Activated naive CD8-positive, alpha-beta T cell (primary cell): ENCODE measurements at regions not wholly inside any gene's neighbourhood (a gene's known extent, or its start where the extent isn't known, plus 50 kb on each side); places are given as distances from the start of the nearest gene placed in this dataset.
"Not testable (repeated sequence)": the region's sequence is repeated elsewhere in the genome, so short reads cannot be mapped to it uniquely, and the experiment has no call there.

ENCODE experiments used
- H3K27ac Mint-ChIP-seq: one replicate; pipeline ENCODE4 v1.8.0; 2021; ENCODE audit warnings: mixed read lengths
- H3K27me3 Mint-ChIP-seq: one replicate; pipeline ENCODE4 v1.8.0; 2021; ENCODE audit warnings: mixed read lengths
- H3K36me3 Mint-ChIP-seq: one replicate; pipeline ENCODE4 v1.8.0; 2021; ENCODE audit warnings: mixed read lengths
- H3K4me1 Mint-ChIP-seq: one replicate; pipeline ENCODE4 v1.8.0; 2021; ENCODE audit warnings: low read depth, mixed read lengths
- H3K4me3 Mint-ChIP-seq: one replicate; pipeline ENCODE4 v1.8.0; 2021; ENCODE audit warnings: mild to moderate bottlenecking, mixed read lengths
- H3K9me3 Mint-ChIP-seq: one replicate; pipeline ENCODE4 v1.8.0; 2021; ENCODE audit warnings: low read depth, mixed read lengths

DNA sequence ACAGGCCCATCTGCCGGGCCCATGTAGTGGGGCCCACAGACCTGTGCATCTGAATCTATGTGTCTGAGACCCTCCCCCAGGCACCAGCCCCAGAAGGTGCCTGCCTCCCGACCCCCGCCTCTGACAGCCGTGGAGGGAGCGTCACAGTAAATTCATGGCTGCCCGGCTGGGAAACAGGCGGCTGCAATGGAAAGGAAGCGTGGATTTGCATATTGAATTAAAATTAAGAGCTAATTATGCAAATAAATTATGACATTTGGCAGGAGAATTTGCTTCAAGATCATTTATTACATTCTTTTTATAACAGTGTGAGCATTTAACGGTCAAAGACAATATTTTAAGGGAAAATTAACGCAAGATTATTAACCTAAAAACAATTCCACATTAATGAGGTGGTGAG is 92.3 kb downstream of the HIF1AN start:
- Mint-ChIP-seq H3K4me3 (no peak overlapping the region), H3K27me3 (peaks cover 29% of the 10 kb centered on the region), H3K36me3 (no peaks in the 10 kb centered on the region), H3K9me3 (no peaks in the 10 kb centered on the region), H3K4me1 (no peaks in the 10 kb centered on the region), H3K27ac (no peak overlapping the region)

DNA sequence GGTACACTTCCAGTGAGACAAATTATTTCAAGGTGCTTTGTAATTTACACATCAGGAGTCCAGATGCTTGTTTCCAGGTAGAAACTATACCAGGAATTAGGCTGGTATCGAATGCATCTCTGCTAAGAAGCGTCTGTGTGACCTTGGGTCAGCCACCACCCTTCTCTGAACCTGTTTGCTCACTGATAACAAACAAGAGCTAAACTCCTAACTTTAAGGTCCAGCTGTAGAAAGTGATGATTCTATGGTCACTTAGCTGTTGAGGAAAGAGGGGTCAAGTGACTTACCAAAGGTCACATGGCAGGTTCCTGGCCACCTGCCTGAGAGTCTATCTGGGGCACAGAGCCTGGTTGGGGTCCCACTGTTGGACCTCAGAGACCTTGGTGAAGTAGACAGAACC is 95.4 kb downstream of the HIF1AN start:
- no peaks in the 10 kb centered on the region for H3K4me1 Mint-ChIP-seq
- no peaks in the 10 kb centered on the region for H3K9me3 Mint-ChIP-seq
- no peaks in the 10 kb centered on the region for H3K36me3 Mint-ChIP-seq
- peaks cover 26% of the 10 kb centered on the region for H3K27me3 Mint-ChIP-seq
- H3K27ac Mint-ChIP-seq: no peak overlapping the region
- no peak overlapping the region for H3K4me3 Mint-ChIP-seq

DNA sequence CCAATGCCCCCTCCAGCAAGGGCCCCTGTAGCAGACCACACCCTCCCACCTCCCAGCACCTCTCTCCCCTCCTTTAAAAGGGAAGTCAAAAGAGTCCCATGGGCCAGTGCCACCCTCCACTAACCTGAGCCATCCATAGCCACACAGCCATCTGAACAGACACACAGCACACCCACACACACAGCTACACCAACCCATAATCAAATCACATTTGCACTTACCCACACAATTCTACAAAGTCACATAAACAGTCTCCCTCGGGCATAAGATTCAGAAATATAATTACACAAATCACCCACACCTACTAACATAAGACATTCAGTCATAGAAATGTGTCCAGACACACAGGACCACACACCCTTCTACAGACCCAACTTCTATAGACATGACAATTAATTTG is 96.3 kb downstream of the HIF1AN start:
- Mint-ChIP-seq H3K4me3 (no peak overlapping the region), H3K27ac (no peak overlapping the region), H3K27me3 (peaks cover 19% of the 10 kb centered on the region), H3K9me3 (no peaks in the 10 kb centered on the region), H3K4me1 (no peaks in the 10 kb centered on the region), H3K36me3 (no peaks in the 10 kb centered on the region)

DNA sequence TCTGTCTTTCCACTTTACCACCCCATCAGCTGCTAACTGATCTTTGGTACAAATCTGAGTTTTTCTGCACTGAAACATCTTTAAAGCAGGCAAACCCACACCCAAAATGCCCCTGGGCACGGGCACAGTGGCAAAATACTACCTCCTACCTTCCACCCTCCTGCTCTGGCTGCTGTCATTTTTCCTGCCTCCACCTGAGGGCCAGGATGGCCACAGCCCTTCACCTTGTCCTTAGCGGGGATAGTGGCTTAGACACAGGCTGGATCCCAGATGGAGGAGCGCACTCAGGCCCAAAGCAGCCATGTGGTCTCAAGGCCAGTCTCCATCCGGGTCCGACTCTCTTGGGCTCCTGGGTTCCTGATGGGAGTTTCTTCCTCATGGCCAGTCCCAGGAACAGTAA is 98.3 kb downstream of the HIF1AN start:
- no peaks in the 10 kb centered on the region for H3K4me1 Mint-ChIP-seq
- H3K27me3 Mint-ChIP-seq: peaks cover 18% of the 10 kb centered on the region
- H3K36me3 Mint-ChIP-seq: no peaks in the 10 kb centered on the region
- H3K4me3 Mint-ChIP-seq: no peak overlapping the region
- H3K27ac Mint-ChIP-seq: no peak overlapping the region
- H3K9me3 Mint-ChIP-seq: no peaks in the 10 kb centered on the region

DNA sequence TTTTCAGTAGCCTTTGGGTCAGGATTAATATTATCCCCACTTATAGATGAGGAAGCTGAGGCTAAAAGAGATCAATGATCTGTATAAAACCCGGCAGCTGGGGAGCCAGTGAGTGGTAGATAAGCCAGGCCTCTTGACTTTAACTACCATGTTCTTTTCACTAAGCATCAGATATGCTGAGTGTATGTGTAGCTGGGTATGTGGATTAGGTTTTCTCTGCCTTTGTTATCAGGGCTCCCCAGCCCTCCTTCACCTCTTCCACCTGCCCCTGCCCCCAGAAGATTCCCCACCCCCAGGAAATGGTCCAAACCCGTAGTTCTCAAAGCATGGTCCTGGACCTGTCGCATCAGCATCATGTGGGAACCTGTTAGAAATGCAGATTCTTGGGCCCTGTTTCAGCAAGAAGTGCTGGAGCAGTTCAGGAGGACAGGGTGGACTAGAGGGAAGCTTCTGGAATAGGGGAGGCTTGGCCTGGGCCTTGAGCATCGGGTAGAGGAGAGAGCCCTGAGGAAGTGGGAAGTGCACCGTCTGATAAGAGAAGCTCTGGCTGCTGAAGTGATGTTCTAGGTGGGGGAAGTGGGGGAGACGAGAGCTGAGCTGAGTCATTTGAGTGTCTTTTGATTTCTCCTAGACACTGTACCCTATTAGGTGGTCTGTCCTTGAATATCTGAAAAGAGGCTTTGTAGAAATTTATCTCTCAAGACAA is 101.3 kb downstream of the HIF1AN start:
- Mint-ChIP-seq H3K27ac (no peak overlapping the region), H3K4me1 (no peaks in the 10 kb centered on the region), H3K27me3 (peaks cover 30% of the 10 kb centered on the region), H3K9me3 (no peaks in the 10 kb centered on the region), H3K36me3 (no peaks in the 10 kb centered on the region), H3K4me3 (no peak overlapping the region)

DNA sequence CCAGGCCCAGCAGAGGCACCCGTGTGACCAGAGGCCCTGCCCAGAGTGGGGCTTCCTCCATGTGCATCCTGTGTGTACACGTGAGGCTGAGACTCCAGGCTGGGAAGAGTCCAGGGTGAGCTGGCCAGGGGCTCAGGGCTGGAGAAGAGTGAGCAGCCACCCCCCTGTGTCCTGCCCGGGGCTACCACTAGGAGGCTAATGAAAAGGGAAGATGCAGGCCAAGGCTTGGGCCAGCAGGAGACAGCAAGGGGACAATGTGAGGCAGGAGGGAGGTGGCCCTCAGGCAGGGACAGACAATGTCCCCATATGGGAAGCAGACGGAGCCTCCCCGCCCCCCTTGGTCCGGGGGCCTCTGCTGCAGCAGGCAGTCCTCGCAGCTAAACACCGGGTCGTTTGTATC is 102.0 kb downstream of the HIF1AN start:
- Mint-ChIP-seq H3K9me3 (no peaks in the 10 kb centered on the region), H3K27me3 (peaks cover 32% of the 10 kb centered on the region), H3K4me3 (no peak overlapping the region), H3K36me3 (no peaks in the 10 kb centered on the region), H3K4me1 (peaks cover 2% of the 10 kb centered on the region), H3K27ac (no peak overlapping the region)

DNA sequence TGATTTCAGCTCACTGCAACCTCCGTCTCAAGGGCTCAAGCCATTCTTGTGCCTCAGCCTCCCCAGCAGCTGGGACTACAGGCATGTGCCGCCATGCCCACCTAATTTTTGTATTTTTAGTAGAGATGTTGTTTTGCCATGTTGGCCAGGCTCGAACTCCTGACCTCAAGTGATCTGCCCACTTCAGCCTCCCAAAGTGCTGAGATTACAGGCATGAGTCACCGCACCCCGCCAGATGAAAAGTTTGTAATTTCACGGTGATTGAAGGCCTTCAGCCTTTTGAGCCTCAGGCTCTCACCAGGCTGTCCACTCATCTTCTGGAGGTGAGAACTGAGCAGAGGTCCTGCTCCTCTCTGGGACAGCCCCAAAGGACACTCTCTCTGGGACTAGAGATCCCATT is 103.2 kb downstream of the HIF1AN start:
- not testable (repeated sequence) for H3K9me3 Mint-ChIP-seq, H3K36me3 Mint-ChIP-seq, H3K4me3 Mint-ChIP-seq, H3K4me1 Mint-ChIP-seq, H3K27ac Mint-ChIP-seq
- peaks cover 32% of the 10 kb centered on the region for H3K27me3 Mint-ChIP-seq

DNA sequence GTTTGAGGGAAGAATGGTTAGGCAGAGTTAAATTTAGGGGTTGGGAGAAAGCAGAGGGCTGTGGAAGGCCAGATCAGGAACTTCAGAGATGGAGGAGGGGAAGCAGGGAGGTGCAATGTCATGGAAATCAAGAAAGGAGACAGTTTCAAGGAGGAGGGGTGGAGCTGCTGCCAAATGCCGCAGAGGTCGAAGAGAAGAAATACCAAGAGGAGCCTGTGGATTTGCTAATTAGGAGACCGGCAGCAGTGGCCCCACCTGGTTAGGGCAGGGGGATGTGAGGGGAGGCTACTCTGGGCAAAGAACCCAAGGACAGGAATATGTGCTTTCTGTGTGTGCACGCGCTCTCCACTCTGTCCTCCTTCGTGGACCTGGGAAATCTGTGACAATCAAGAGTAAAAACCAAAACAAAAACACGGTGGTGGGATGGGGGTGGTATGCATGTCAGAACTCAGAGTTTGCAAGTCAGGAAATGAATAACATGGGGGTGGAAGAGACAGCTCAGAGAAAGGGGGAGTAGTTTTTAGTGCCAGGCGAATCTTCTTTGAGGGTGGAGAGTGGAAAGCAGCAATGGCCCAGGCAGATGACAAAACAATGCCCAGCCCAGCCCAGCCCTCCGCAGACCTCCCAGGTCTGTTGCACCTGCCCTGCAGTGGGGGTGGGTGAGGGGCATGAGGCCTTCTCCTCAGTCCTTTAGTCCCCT is 102.9 kb upstream of the PAX2 start:
- Mint-ChIP-seq H3K27ac (no peak overlapping the region), H3K4me3 (no peak overlapping the region), H3K27me3 (peaks cover 38% of the 10 kb centered on the region), H3K4me1 (peaks cover 2% of the 10 kb centered on the region), H3K36me3 (no peaks in the 10 kb centered on the region), H3K9me3 (no peaks in the 10 kb centered on the region)

DNA sequence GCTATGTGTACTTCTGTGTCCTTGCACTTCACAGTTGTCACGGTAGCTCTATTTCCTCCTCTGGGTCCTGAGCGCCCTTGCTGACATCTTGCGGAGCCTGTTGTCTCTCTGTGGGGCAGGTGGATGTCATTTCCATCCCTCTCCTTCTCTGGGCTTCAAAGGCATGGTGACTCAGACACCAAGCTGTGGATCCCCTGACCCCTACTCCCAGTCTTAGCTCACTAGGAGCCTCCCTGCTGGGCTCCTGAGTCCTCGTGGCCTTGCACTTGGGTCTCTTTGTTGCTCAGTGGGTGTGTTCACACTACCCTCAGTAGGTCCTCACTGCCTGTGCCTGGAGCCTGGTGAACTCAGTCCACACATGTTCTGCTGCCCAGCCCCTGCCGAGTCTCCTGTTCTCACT is 100.3 kb upstream of the PAX2 start:
- Mint-ChIP-seq H3K4me3 (no peak overlapping the region), H3K27me3 (peaks cover 43% of the 10 kb centered on the region), H3K36me3 (no peaks in the 10 kb centered on the region), H3K9me3 (no peaks in the 10 kb centered on the region), H3K27ac (no peak overlapping the region), H3K4me1 (peaks cover 2% of the 10 kb centered on the region)

DNA sequence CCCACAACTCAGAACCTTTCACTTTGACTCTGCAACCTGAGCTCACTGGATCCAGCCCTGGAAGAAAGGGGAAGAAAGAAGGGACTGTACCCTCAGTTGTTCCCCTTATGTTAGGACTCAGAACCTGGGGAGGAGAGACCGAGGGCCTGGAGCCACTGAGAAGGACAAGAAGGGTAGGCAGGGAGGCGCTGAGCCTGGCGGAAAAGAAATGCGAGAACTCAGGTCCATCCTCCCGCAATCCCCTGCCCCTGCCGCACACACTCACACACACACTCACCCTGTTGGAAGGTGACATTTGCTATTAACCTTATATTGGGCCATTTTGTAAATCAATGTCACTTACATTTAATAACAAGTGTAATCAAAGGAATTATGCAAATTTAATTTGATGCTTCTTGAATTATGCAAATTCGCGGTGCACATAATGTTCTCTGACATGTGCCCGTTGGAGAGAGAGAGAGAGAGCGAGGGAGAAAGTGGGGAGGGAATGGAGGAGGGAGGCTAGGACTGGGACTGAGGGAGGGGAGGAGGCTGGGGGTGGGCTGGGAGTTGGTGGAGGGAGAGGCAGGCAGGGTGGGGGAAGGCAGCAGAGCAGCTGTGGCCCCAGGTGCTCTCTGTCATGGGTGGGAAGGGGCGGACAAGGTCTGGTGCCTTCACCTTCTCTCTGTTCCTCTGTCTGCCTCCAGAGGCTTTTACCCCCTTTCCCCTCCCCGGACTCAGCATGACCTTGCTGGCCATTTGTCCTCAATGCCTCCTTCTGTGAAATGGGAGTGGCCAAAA is 99.6 kb upstream of the PAX2 start:
- no peaks in the 10 kb centered on the region for H3K36me3 Mint-ChIP-seq
- H3K4me3 Mint-ChIP-seq: no peak overlapping the region
- no peak overlapping the region for H3K27ac Mint-ChIP-seq

DNA sequence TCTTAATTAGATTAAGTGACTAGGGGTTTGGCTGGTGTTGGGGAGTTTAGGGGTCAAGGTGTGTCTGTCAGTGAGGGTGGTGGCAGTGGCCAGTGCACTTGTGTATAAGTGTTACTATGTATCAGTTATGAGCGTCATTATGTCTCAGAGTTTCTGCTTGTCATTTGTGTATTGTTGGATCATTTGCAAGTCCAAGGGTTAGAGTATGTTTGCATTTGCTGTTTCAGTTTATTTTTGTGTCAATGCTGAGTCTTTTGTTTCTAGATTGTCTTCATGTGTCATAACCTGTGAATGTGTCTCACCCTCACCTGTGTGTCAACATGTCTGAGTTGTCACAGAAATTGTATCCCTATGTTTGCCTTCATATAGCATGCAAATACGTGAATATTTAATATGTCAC is 97.5 kb upstream of the PAX2 start:
- Mint-ChIP-seq H3K27me3 (peaks cover 40% of the 10 kb centered on the region), H3K36me3 (no peaks in the 10 kb centered on the region), H3K9me3 (no peaks in the 10 kb centered on the region), H3K27ac (no peak overlapping the region), H3K4me3 (no peak overlapping the region), H3K4me1 (no peaks in the 10 kb centered on the region)

More for the DNA sequence above, 99.6 kb upstream of the PAX2 start:
- Mint-ChIP-seq H3K9me3 (no peaks in the 10 kb centered on the region), H3K4me1 (peaks cover 2% of the 10 kb centered on the region), H3K27me3 (peaks cover 44% of the 10 kb centered on the region)

DNA sequence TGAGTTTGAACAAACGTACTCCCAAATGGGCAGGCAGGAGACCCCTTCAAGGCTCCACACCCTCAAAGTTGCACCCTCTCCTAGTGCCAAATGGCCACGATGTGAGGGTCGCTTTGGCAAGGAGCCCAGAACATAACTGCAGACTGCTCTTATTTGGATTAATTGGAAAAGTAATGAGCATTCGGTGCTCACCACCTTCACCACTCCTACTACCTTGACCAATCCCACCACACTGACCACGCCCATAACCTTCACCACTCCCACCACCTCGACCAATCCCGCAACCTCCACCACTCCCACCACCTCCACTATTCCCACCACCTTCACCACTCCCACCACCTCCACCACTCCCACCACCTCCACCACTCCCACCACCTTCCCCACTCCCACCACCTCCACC is 94.7 kb upstream of the PAX2 start:
- Mint-ChIP-seq H3K36me3 (no peaks in the 10 kb centered on the region), H3K27me3 (peaks cover 44% of the 10 kb centered on the region), H3K4me1 (peaks cover 17% of the 10 kb centered on the region), H3K4me3 (no peak overlapping the region), H3K27ac (no peak overlapping the region), H3K9me3 (no peaks in the 10 kb centered on the region)

DNA sequence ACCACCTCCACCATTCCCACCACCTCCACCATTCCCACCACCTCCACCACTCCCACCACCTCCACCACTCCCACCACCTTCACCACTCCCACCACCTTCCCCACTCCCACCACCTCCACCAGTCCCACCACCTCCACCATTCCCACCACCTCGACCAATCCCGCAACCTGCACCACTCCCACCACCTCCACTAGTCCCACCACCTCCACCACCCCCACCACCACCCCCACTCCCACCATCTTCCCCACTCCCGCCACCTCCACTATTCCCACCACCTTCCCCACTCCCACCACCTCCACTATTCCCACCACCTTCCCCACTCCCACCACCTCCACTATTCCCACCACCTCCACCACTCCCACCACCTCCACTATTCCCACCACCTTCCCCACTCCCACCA is 94.3 kb upstream of the PAX2 start:
- not testable (repeated sequence) for H3K4me3 Mint-ChIP-seq, H3K27ac Mint-ChIP-seq, H3K9me3 Mint-ChIP-seq, H3K36me3 Mint-ChIP-seq
- Mint-ChIP-seq H3K4me1 (peaks cover 20% of the 10 kb centered on the region), H3K27me3 (peaks cover 43% of the 10 kb centered on the region)

DNA sequence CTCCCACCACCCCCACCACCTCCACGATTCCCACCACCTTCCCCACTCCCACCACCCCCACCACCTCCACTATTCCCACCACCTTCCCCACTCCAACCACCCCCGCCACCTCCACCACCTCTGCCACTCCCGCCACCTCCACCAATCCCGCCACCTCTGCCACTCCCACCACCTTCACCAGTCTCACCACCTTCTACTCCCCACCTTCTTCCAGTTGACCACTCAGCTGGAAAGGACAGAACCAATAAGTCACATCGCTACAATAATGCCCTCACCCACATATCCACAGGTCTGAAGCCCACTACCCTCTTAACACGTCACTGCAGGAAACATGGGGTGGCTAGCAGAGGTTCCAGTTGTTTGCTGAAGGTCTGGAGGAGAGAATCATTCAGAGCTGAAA is 93.5 kb upstream of the PAX2 start:
- H3K36me3 Mint-ChIP-seq: no peaks in the 10 kb centered on the region
- peaks cover 38% of the 10 kb centered on the region for H3K27me3 Mint-ChIP-seq
- H3K4me1 Mint-ChIP-seq: peaks cover 20% of the 10 kb centered on the region
- no peaks in the 10 kb centered on the region for H3K9me3 Mint-ChIP-seq
- H3K4me3 Mint-ChIP-seq: no peak overlapping the region
- H3K27ac Mint-ChIP-seq: no peak overlapping the region

DNA sequence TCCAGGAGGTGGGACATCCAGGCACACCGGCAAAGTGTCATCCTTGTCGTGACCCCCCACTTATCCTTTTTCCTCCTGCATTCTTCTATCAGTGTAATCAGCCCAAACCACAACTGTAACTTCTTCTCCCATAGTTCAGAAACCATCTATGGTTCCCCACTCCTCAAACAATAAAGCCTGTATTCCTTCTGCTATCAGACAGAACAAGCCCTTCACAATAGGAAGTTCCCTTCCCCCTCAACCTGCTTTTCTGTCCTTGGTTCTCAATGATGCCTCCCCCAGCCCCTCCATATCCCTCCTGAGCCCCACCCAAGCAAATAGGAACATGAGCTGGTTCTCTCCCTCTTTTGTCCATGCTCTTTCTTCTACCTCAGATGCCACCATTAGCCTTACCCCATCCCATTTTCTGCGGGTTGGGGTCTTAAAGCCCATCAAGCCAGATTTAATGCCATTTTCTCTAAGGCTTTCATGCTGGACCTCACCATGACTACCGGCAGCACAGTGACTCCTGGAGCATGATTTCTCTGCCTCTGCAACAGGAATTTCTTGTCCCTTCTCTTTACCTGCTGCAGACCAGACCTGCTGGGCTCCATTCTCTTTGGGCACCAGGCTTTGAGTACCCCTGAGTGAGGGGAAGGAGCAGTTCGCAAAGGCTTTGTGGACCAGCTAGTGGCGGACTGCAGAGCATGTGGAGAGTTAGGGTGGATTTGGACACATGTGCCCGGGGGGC is 92.8 kb upstream of the PAX2 start:
- Mint-ChIP-seq H3K27ac (no peak overlapping the region), H3K36me3 (no peaks in the 10 kb centered on the region), H3K9me3 (no peaks in the 10 kb centered on the region), H3K4me1 (peaks cover 23% of the 10 kb centered on the region), H3K27me3 (peaks cover 43% of the 10 kb centered on the region), H3K4me3 (no peak overlapping the region)
